B cell (primary cell): ENCODE measurements at regions not wholly inside any gene's neighbourhood (a gene's known extent, or its start where the extent isn't known, plus 50 kb on each side); places are given as distances from the start of the nearest gene placed in this dataset.

ENCODE experiments used
- EZH2 ChIP-seq: IDR thresholded peaks from 2 replicates; pipeline ENCODE4 v1.6.1; 2012; ENCODE audit warnings: borderline replicate concordance, low read depth, mild to moderate bottlenecking, moderate library complexity, low read length; ENCODE audit not compliant: insufficient read depth, poor library complexity, severe bottlenecking
- TF ChIP-seq, protein P1 (sequence below): fragments of 200-600 bp; IDR thresholded peaks from one replicate; pipeline ENCODE4 v1.8.0; 2022; ENCODE audit warnings: antibody characterized with exemption, mild to moderate bottlenecking

DNA sequence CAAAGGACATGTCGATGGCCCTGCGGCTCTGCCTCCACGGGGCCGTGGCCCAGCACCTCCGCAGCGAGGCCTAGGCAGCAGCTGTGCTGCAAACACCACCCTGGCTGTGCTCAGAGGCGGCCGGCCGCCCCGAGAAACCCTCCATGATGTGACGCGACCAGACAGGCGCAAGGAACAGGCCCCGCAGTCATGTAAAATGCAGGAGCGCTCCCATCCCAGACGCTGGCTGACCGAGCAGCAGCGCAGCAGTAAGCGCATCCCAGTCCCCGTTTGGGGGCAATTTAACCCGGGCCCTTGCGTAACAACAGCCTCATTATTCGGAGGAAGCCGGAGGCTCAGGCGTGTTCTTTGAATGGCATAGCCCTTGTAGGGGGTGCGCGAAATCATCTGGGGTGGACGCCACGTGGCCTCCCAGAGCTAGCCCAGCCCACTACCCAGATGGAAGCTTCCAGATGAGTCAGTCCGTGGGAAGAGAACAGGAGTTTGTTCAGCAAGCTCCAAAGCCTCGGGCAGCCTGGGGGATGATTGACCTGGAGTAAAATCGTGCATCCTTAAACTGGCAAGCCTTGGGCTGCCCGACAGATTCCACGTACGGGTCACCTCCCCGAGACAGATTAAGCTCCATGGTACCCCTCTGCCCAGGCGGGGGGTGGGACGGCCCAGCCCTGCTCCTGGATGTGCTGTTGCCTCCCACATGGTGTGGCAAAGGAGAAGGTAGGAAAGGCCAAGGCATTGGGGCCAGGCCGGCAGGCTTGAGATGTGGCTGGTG, 124.0 kb downstream of the HMX1 start:
- TF ChIP-seq, protein P1, sequence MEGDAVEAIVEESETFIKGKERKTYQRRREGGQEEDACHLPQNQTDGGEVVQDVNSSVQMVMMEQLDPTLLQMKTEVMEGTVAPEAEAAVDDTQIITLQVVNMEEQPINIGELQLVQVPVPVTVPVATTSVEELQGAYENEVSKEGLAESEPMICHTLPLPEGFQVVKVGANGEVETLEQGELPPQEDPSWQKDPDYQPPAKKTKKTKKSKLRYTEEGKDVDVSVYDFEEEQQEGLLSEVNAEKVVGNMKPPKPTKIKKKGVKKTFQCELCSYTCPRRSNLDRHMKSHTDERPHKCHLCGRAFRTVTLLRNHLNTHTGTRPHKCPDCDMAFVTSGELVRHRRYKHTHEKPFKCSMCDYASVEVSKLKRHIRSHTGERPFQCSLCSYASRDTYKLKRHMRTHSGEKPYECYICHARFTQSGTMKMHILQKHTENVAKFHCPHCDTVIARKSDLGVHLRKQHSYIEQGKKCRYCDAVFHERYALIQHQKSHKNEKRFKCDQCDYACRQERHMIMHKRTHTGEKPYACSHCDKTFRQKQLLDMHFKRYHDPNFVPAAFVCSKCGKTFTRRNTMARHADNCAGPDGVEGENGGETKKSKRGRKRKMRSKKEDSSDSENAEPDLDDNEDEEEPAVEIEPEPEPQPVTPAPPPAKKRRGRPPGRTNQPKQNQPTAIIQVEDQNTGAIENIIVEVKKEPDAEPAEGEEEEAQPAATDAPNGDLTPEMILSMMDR = no peak
- no peak for TF ChIP-seq EZH2
